Progenitor cell of endocrine pancreas (in vitro differentiated cells): ENCODE measurements at regions not wholly inside any gene's neighbourhood (a gene's known extent, or its start where the extent isn't known, plus 50 kb on each side); places are given as distances from the start of the nearest gene placed in this dataset.

Experiments
- DNase-seq: peaks from one replicate; pipeline ENCODE4 v3.0.0; 2021; ENCODE audit warnings: low spot score; ENCODE audit not compliant: unreplicated experiment
- H3K27ac Mint-ChIP-seq: 2 replicates; pipeline ENCODE4 v1.8.0; 2021; ENCODE audit warnings: mild to moderate bottlenecking, moderate library complexity, mixed read lengths
- H3K27me3 Mint-ChIP-seq: 2 replicates; pipeline ENCODE4 v1.8.0; 2021; ENCODE audit warnings: mixed read lengths
- H3K36me3 Mint-ChIP-seq: 2 replicates; pipeline ENCODE4 v1.8.0; 2022; ENCODE audit warnings: mixed read lengths; ENCODE audit not compliant: insufficient read depth
- H3K4me1 Mint-ChIP-seq: 2 replicates; pipeline ENCODE4 v1.8.0; 2021; ENCODE audit warnings: low read depth, mixed read lengths
- H3K4me3 Mint-ChIP-seq: 2 replicates; pipeline ENCODE4 v1.8.0; 2021; ENCODE audit warnings: low read depth, mild to moderate bottlenecking, moderate library complexity, mixed read lengths
- H3K9me3 Mint-ChIP-seq: 2 replicates; pipeline ENCODE4 v1.8.0; 2021; ENCODE audit warnings: low read depth, mixed read lengths
- TF ChIP-seq, protein P1 (sequence below): fragments of 200-600 bp; sonication (generic); IDR thresholded peaks from one replicate; pipeline ENCODE4 v1.5.0; 2021; ENCODE audit warnings: antibody characterized with exemption, mild to moderate bottlenecking; ENCODE audit not compliant: unreplicated experiment

DNA sequence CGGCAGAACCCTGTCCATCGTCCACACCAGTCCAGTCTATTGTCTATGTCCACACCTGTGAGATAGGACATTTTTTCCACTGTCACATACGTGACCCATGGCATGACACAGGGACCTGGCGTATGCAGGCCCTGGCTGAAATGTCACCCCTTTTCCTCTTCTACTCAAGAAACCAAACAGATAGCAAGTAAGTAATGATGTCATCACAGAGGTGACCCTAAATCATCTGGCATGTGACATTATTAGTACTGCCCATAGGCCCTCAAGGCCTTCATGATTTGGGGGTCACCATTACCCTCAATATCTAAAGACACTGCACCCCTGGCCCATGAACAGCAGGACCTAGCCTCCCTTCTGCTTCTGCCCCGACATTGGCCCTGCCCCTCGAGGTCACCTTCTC is 88.3 kb downstream of the LHX2 start:
- Mint-ChIP-seq H3K36me3 (no peaks in the 10 kb centered on the region), H3K27me3 (peaks cover 59% of the 10 kb centered on the region), H3K4me1 (no peaks in the 10 kb centered on the region), H3K9me3 (no peaks in the 10 kb centered on the region), H3K4me3 (no peak overlapping the region), H3K27ac (no peak overlapping the region)
- DNase-seq, result no peak
- TF ChIP-seq, protein P1, sequence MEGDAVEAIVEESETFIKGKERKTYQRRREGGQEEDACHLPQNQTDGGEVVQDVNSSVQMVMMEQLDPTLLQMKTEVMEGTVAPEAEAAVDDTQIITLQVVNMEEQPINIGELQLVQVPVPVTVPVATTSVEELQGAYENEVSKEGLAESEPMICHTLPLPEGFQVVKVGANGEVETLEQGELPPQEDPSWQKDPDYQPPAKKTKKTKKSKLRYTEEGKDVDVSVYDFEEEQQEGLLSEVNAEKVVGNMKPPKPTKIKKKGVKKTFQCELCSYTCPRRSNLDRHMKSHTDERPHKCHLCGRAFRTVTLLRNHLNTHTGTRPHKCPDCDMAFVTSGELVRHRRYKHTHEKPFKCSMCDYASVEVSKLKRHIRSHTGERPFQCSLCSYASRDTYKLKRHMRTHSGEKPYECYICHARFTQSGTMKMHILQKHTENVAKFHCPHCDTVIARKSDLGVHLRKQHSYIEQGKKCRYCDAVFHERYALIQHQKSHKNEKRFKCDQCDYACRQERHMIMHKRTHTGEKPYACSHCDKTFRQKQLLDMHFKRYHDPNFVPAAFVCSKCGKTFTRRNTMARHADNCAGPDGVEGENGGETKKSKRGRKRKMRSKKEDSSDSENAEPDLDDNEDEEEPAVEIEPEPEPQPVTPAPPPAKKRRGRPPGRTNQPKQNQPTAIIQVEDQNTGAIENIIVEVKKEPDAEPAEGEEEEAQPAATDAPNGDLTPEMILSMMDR, result no peak

DNA sequence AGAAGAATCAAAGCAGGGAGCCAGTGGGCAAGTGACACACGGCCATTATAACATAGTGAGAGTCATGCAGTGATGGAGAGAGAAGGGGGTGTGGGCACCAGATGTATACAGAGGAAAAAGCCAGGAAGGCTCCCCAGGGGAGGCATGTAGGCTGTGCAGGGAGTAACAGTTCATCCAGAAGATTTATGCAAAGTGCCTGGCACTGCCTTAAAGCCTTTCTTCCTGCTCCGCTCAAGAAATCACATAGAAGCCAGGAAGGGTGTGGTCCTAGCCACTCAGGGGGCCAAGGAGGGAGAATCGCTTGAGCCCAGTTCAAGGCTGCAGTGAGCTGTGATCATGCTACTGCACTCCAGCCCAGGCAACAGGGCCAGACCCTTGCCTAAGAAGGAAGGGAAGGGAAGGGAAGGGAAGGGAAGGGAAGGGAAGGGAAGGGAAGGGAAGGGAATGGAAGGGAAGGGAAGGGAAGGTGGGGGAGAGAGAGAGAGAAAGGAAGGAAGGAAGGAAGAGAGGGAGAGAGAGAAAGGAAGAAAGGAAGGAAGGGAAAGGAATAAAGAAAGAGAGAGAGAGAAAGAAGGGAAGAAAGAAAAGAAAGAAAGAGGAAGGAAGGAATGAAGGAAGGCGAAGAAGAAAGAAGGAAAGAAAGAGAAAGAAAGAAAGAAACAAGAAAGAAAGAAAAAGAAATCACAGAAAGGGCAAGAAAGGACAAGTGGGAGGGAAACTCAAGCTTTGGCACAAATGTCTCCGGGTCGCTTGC is 89.8 kb downstream of the LHX2 start:
- Mint-ChIP-seq H3K4me3 (no peak overlapping the region), H3K4me1 (no peaks in the 10 kb centered on the region), H3K9me3 (no peaks in the 10 kb centered on the region), H3K36me3 (no peaks in the 10 kb centered on the region), H3K27me3 (peaks cover 66% of the 10 kb centered on the region), H3K27ac (no peak overlapping the region)
- TF ChIP-seq, protein P1, result no peak
- no peak for DNase-seq

DNA sequence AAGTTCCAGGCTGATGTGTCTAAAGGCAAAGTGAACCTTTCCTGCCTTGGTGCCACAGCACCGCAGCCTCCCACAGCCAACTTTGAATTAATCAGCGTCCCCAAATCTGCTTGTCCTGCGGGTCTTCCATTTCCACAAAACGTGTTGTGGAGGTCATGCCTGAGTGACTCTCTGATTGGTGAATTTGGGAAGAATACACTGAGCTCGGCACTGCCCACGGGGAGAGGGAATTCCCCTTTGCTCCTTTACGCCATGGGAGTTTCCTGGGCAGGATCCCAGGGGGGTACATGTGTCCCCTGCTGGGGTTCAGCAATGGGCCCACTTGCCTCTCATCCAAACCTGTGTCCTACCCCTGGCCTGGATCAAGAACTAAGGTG is 90.4 kb downstream of the LHX2 start:
- H3K27me3 Mint-ChIP-seq, result peaks cover 70% of the 10 kb centered on the region
- H3K36me3 Mint-ChIP-seq, result no peaks in the 10 kb centered on the region
- H3K9me3 Mint-ChIP-seq, result no peaks in the 10 kb centered on the region
- H3K27ac Mint-ChIP-seq, result no peak overlapping the region
- no peaks in the 10 kb centered on the region for H3K4me1 Mint-ChIP-seq
- no peak for DNase-seq
- H3K4me3 Mint-ChIP-seq, result no peak overlapping the region
- TF ChIP-seq, protein P1, result no peak

DNA sequence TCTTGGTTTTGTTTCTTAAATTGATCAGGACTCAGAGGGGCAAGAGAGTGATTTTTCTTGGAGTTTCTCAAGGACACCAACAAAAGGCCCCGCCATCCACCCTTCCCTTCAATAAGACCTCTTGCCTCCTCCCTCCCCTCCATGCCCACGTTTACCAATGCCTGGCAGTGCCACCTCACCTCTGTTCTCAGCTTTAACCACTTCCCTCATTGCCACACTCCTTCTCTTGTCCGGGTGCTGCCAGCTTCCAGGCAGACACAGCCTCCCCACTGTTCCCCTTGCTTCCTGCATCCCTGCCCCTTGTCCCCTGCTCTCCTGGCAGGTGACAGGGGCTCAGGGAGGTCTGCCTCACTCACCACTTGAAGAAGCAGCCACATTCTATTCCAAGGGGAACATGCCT is 90.8 kb downstream of the LHX2 start:
- TF ChIP-seq, protein P1, result no peak
- Mint-ChIP-seq H3K27ac (no peak overlapping the region), H3K9me3 (no peaks in the 10 kb centered on the region), H3K36me3 (no peaks in the 10 kb centered on the region), H3K4me1 (no peaks in the 10 kb centered on the region), H3K4me3 (no peak overlapping the region), H3K27me3 (peaks cover 69% of the 10 kb centered on the region)
- DNase-seq, result no peak

DNA sequence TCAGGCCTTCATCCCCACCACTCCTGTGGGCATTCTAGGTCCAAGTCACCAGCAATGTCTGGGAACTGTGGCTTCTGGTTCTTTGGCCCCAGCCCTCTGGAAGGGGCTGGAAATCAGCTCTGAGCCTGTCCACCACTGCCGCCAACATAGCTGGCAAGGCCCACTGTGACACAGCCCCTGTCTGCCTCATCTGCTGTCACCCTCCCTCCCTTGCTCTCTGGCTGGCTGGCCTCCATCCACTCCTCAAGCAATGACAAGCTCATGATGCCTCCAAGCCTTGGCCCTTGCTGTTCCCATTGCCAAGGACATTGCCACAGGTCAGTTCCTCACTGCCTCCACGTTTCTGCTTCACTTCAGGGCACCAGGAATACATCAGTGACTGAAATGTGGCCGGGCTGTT is 93.7 kb downstream of the LHX2 start:
- H3K9me3 Mint-ChIP-seq, result no peaks in the 10 kb centered on the region
- H3K4me3 Mint-ChIP-seq, result no peak overlapping the region
- H3K27ac Mint-ChIP-seq, result no peak overlapping the region
- TF ChIP-seq, protein P1, result no peak
- peaks cover 68% of the 10 kb centered on the region for H3K27me3 Mint-ChIP-seq
- H3K36me3 Mint-ChIP-seq, result no peaks in the 10 kb centered on the region
- no peaks in the 10 kb centered on the region for H3K4me1 Mint-ChIP-seq
- no peak for DNase-seq
